Neural cell (in vitro differentiated cells): ENCODE measurements at regions not wholly inside any gene's neighbourhood (a gene's known extent, or its start where the extent isn't known, plus 50 kb on each side); places are given as distances from the start of the nearest gene placed in this dataset.

Experiments
- H2AFZ ChIP-seq: fragments of 200-600, 300-800 bp; sonication (generic), shearing (Covaris generic); 2 replicates; pipeline ENCODE4 v1.6.0; 2014; ENCODE audit warnings: low read depth, mild to moderate bottlenecking, antibody characterized with exemption, low read length, moderate library complexity
- H3F3A ChIP-seq: fragments of 200-600 bp; shearing (Covaris generic); 2 replicates; pipeline ENCODE4 v1.6.1; 2016; ENCODE audit warnings: mild to moderate bottlenecking, moderate library complexity, mixed read lengths, antibody characterized with exemption, low read length; ENCODE audit not compliant: insufficient read depth, poor library complexity, severe bottlenecking
- H3K27ac ChIP-seq: fragments of 200-600, 300-800 bp; sonication (generic), shearing (Covaris generic); 2 replicates; pipeline ENCODE4 v1.5.1; 2014; ENCODE audit warnings: mild to moderate bottlenecking, low read length, moderate library complexity
- H3K27me3 ChIP-seq: fragments of 300-800, 200-600 bp; sonication (generic), shearing (Covaris generic); 2 replicates; pipeline ENCODE4 v1.6.0; 2014; ENCODE audit warnings: mild to moderate bottlenecking, low read depth, low read length, moderate library complexity; ENCODE audit not compliant: insufficient read depth
- H3K36me3 ChIP-seq: fragments of 300-800, 200-600 bp; sonication (generic), shearing (Covaris generic); 2 replicates; pipeline ENCODE4 v1.5.1; 2014; ENCODE audit warnings: mild to moderate bottlenecking, antibody characterized with exemption, low read length, moderate library complexity; ENCODE audit not compliant: insufficient read depth
- H3K4me2 ChIP-seq: fragments of 300-800, 200-600 bp; sonication (generic), shearing (Covaris generic); 2 replicates; pipeline ENCODE4 v1.6.0; 2014; ENCODE audit warnings: mild to moderate bottlenecking, low read length
- H3K4me3 ChIP-seq: fragments of 300-800, 200-600 bp; sonication (generic), shearing (Covaris generic); 2 replicates; pipeline ENCODE4 v1.5.1; 2014; ENCODE audit warnings: mild to moderate bottlenecking, low read length, moderate library complexity
- H3K79me2 ChIP-seq: fragments of 200-600 bp; shearing (Covaris generic); replicated peaks from 2 replicates; pipeline ENCODE4 v1.6.0; 2014; ENCODE audit warnings: mild to moderate bottlenecking, low read length, moderate library complexity; ENCODE audit not compliant: insufficient read depth
- H3K9ac ChIP-seq: fragments of 300-800, 200-600 bp; sonication (generic), shearing (Covaris generic); 2 replicates; pipeline ENCODE4 v1.6.1; 2016; ENCODE audit warnings: mild to moderate bottlenecking, low read length, mixed read lengths
- H3K9me2 ChIP-seq: fragments of 200-600 bp; shearing (Covaris generic); 2 replicates; pipeline ENCODE4 v1.6.1; 2016; ENCODE audit warnings: mild to moderate bottlenecking, low read length, mixed read lengths; ENCODE audit not compliant: insufficient read depth
- H3K9me3 ChIP-seq: fragments of 200-600, 300-800 bp; sonication (generic), shearing (Covaris generic); 2 replicates; pipeline ENCODE4 v1.6.1; 2016; ENCODE audit warnings: mild to moderate bottlenecking, mixed run types, low read length, moderate library complexity, mixed read lengths
- H4K20me1 ChIP-seq: fragments of 200-600 bp; shearing (Covaris generic); 2 replicates; pipeline ENCODE4 v1.6.1; 2016; ENCODE audit warnings: mild to moderate bottlenecking, mixed run types; ENCODE audit not compliant: insufficient read depth
- EP300 ChIP-seq: fragments of 450-650 bp; conservative IDR thresholded peaks from 2 replicates; pipeline ENCODE4 v1.6.1; 2014; ENCODE audit warnings: antibody characterized with exemption, mild to moderate bottlenecking, moderate library complexity; ENCODE audit not compliant: poor library complexity, severe bottlenecking
- EZH2 ChIP-seq: fragments of 200-600, 300-800 bp; shearing (Covaris generic), sonication (generic); IDR thresholded peaks from 2 replicates; pipeline ENCODE4 v1.6.1; 2014; ENCODE audit warnings: antibody characterized with exemption, low read length, borderline replicate concordance, mild to moderate bottlenecking; ENCODE audit not compliant: insufficient read depth, poor library complexity, severe bottlenecking
- MXI1 ChIP-seq: fragments of 450-650 bp; conservative IDR thresholded peaks from 2 replicates; pipeline ENCODE4 v1.6.1; 2014; ENCODE audit warnings: antibody characterized with exemption, mild to moderate bottlenecking; ENCODE audit not compliant: poor library complexity, severe bottlenecking
- POLR2AphosphoS5 ChIP-seq: IDR thresholded peaks from 2 replicates; pipeline ENCODE4 v1.6.1; 2012
- RAD21 ChIP-seq: fragments of 450-650 bp; conservative IDR thresholded peaks from 2 replicates; pipeline ENCODE4 v1.6.1; 2014; ENCODE audit warnings: antibody characterized with exemption, mild to moderate bottlenecking, moderate library complexity
- REST ChIP-seq: IDR thresholded peaks from 2 replicates; pipeline ENCODE4 v1.6.1; 2012; ENCODE audit warnings: borderline replicate concordance
- SMC3 ChIP-seq: fragments of 450-650 bp; conservative IDR thresholded peaks from 2 replicates; pipeline ENCODE4 v1.6.1; 2014; ENCODE audit warnings: antibody characterized with exemption, mild to moderate bottlenecking, moderate library complexity; ENCODE audit not compliant: poor library complexity
- TAF1 ChIP-seq: IDR thresholded peaks from 2 replicates; pipeline ENCODE4 v1.6.1; 2012; ENCODE audit warnings: low read depth
- TF ChIP-seq, protein P1 (sequence below): fragments of 450-650 bp; IDR thresholded peaks from 2 replicates; pipeline ENCODE4 v1.5.1; 2014; ENCODE audit warnings: antibody characterized with exemption, mild to moderate bottlenecking, moderate library complexity; ENCODE audit not compliant: poor library complexity, severe bottlenecking

GRCh38 chr21:16740511-16740910 is 772.3 kb upstream of the CXADR start:
- TF ChIP-seq RAD21, result no peak
- TF ChIP-seq EZH2, result no peak
- no peak for TF ChIP-seq EP300
- no peak for TF ChIP-seq TAF1
- no peak for TF ChIP-seq REST
- TF ChIP-seq MXI1, result no peak
- no peak for TF ChIP-seq SMC3
- no peak for TF ChIP-seq POLR2AphosphoS5
- TF ChIP-seq, protein P1, sequence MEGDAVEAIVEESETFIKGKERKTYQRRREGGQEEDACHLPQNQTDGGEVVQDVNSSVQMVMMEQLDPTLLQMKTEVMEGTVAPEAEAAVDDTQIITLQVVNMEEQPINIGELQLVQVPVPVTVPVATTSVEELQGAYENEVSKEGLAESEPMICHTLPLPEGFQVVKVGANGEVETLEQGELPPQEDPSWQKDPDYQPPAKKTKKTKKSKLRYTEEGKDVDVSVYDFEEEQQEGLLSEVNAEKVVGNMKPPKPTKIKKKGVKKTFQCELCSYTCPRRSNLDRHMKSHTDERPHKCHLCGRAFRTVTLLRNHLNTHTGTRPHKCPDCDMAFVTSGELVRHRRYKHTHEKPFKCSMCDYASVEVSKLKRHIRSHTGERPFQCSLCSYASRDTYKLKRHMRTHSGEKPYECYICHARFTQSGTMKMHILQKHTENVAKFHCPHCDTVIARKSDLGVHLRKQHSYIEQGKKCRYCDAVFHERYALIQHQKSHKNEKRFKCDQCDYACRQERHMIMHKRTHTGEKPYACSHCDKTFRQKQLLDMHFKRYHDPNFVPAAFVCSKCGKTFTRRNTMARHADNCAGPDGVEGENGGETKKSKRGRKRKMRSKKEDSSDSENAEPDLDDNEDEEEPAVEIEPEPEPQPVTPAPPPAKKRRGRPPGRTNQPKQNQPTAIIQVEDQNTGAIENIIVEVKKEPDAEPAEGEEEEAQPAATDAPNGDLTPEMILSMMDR, result no peak
- no peak overlapping the region for H3K4me3 ChIP-seq
- no peak overlapping the region for H2AFZ ChIP-seq

GRCh38 chr21:16741141-16741665 is 771.6 kb upstream of the CXADR start:
- no peaks in the 10 kb centered on the region for H3F3A ChIP-seq
- peak overlapping the region; percentile 65 for H3K27ac ChIP-seq
- H2AFZ ChIP-seq, result no peak overlapping the region
- no peaks in the 10 kb centered on the region for H3K9me3 ChIP-seq
- H3K79me2 ChIP-seq, result no peaks in the 10 kb centered on the region
- peak overlapping the region; percentile 9 for H3K4me3 ChIP-seq
- H3K36me3 ChIP-seq, result no peaks in the 10 kb centered on the region
- TF ChIP-seq REST, result peak; percentile 20
- TF ChIP-seq POLR2AphosphoS5, result peak; percentile 73
- TF ChIP-seq EZH2, result no peak
- no peak for TF ChIP-seq TAF1
- TF ChIP-seq, protein P1, result no peak
- TF ChIP-seq MXI1, result no peak
- no peak for TF ChIP-seq SMC3
- TF ChIP-seq RAD21, result peak; percentile 28
- peak; percentile 92 for TF ChIP-seq EP300
- no peaks in the 10 kb centered on the region for H3K27me3 ChIP-seq
- peak overlapping the region; percentile 13 for H3K9ac ChIP-seq
- no peaks in the 10 kb centered on the region for H4K20me1 ChIP-seq
- H3K4me2 ChIP-seq, result no peak overlapping the region
- H3K9me2 ChIP-seq, result no peaks in the 10 kb centered on the region

More at GRCh38 chr21:16740511-16740910, 772.3 kb upstream of the CXADR start:
- no peak overlapping the region for H3K4me2 ChIP-seq
- no peaks in the 10 kb centered on the region for H4K20me1 ChIP-seq
- H3K36me3 ChIP-seq, result no peaks in the 10 kb centered on the region
- H3K9me3 ChIP-seq, result no peaks in the 10 kb centered on the region
- H3F3A ChIP-seq, result no peaks in the 10 kb centered on the region
- no peaks in the 10 kb centered on the region for H3K27me3 ChIP-seq
- no peak overlapping the region for H3K9ac ChIP-seq
- peak overlapping the region; percentile 65 for H3K27ac ChIP-seq
- no peaks in the 10 kb centered on the region for H3K79me2 ChIP-seq
- H3K9me2 ChIP-seq, result no peaks in the 10 kb centered on the region
